BE2C (cell line): ENCODE measurements at regions not wholly inside any gene's neighbourhood (a gene's known extent, or its start where the extent isn't known, plus 50 kb on each side); places are given as distances from the start of the nearest gene placed in this dataset.
"Not testable (repeated sequence)": the region's sequence is repeated elsewhere in the genome, so short reads cannot be mapped to it uniquely, and the experiment has no call there.

Experiments
- DNase-seq: peaks from one replicate; pipeline ENCODE4 v3.0.0-alpha.2; 2020
- H3K27me3 ChIP-seq: fragments of 250-450 bp; sonication (Bioruptor Pico); 2 replicates; pipeline ENCODE4 v1.5.1; 2020; ENCODE audit warnings: mild to moderate bottlenecking
- H3K36me3 ChIP-seq: fragments of 250-450 bp; sonication (Bioruptor Pico); 2 replicates; pipeline ENCODE4 v1.5.1; 2020; ENCODE audit warnings: mild to moderate bottlenecking
- H3K4me1 ChIP-seq: fragments of 250-450 bp; sonication (Bioruptor Pico); 2 replicates; pipeline ENCODE4 v1.5.1; 2020
- H3K4me3 ChIP-seq: 2 replicates; pipeline ENCODE4 v1.5.1; 2011; ENCODE audit warnings: low read depth, low read length
- H3K9me3 ChIP-seq: fragments of 250-450 bp; sonication (Bioruptor Pico); 2 replicates; pipeline ENCODE4 v1.5.1; 2020
- CTCF ChIP-seq: IDR thresholded peaks from 2 replicates; pipeline ENCODE4 v1.5.1; 2012; ENCODE audit warnings: mild to moderate bottlenecking, low read depth, low read length

DNA sequence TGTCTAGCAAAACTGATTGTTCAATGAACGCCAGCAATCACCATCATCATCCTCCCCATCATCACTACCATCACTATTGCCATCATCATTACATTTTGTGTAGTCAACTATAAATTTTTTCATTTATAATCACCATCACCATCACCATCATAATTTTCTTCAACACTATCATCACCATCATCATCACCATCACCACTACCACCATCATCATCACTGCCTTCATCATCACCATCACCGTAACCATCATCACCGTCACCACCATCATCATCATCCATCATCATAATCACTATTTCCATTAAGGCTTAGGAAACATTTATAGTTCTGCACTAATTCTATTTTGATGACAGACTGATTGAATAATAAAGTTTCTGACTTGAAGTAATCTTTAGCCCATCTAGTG, 434.8 kb upstream of the TMEM132C start:
- Histone ChIP-seq H3K4me3 (no peak overlapping the region), H3K27me3 (no peaks in the 10 kb centered on the region), H3K9me3 (no peaks in the 10 kb centered on the region), H3K36me3 (no peaks in the 10 kb centered on the region), H3K4me1 (no peaks in the 10 kb centered on the region)
- no peak for TF ChIP-seq CTCF
- DNase-seq: no peak

DNA sequence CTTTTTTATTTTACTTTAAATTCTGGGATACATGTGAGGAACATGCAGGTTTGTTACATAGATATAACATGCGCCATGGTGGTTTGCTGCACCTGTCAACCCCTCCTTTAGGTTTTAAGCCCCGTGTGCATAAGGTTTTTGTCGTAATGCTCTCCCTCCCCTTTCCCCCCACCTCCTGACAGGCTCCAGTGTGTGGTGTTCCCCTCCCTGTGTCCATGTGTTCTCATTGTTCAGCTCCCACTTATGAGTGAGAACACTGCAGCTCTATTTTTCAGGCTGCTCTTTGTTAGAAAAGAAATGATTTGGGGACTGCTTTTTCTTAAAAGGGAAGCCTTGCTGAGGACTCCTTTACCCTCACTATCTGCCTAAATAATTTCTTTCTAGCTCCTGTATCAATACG, 430.2 kb upstream of the TMEM132C start:
- H3K9me3 ChIP-seq, H3K36me3 ChIP-seq, H3K4me3 ChIP-seq, H3K27me3 ChIP-seq, DNase-seq, H3K4me1 ChIP-seq: not testable (repeated sequence)

GRCh38 chr12:127857661-127858060, 409.3 kb upstream of the TMEM132C start:
- no peaks in the 10 kb centered on the region for H3K27me3 ChIP-seq
- no peak for TF ChIP-seq CTCF
- no peak for DNase-seq
- H3K4me3 ChIP-seq: no peak overlapping the region
- no peaks in the 10 kb centered on the region for H3K36me3 ChIP-seq
- no peaks in the 10 kb centered on the region for H3K4me1 ChIP-seq
- H3K9me3 ChIP-seq: no peaks in the 10 kb centered on the region

DNA sequence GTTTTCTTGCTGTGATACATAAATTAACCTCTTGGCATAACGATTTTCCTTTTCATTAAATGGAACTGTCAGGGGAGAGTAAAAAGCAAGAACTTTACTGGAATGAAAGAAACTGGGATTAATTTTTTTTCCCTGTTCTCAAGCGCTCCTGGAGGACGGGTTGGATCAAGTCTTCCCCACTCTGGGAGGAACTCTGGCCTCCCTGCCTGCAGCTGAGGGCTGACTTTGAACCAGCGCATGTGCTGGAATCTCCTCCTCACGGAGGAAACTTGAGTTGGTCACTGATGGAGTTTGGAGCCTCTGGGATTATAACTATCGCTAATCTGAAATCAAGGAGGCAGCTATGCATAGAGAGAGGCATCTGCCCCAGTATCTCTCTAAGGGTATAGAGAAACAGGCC, 406.4 kb upstream of the TMEM132C start:
- Histone ChIP-seq H3K4me3 (no peak overlapping the region), H3K4me1 (no peaks in the 10 kb centered on the region), H3K27me3 (no peaks in the 10 kb centered on the region), H3K9me3 (no peaks in the 10 kb centered on the region), H3K36me3 (no peaks in the 10 kb centered on the region)
- no peak for TF ChIP-seq CTCF
- DNase-seq: no peak

DNA sequence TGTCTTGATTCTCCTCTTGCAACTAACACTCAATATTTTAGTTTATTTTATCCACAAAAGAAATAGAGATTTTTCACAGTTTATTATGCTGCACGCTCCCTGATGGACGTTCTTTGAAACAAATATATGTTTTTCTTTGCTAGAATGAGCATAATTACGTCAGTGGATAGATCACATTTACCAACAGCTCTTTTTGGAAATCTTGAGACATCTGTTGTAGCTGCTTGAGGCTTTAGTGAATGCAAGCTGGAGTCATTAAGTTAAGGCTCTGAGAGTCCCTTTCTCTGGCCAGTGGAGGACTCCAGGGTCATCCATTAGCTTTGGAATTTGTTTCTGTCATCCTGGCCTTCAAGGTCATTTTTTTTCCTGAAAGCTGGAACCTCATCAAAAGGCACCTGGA, 405.6 kb upstream of the TMEM132C start:
- H3K4me3 ChIP-seq: no peak overlapping the region
- H3K9me3 ChIP-seq: no peaks in the 10 kb centered on the region
- TF ChIP-seq CTCF: no peak
- no peaks in the 10 kb centered on the region for H3K27me3 ChIP-seq
- no peaks in the 10 kb centered on the region for H3K4me1 ChIP-seq
- DNase-seq: no peak
- no peaks in the 10 kb centered on the region for H3K36me3 ChIP-seq

GRCh38 chr12:127873306-127873705, 393.7 kb upstream of the TMEM132C start:
- H3K9me3 ChIP-seq: no peaks in the 10 kb centered on the region; the same call in 1 of the 2 replicates
- no peaks in the 10 kb centered on the region for H3K4me1 ChIP-seq
- no peak overlapping the region for H3K4me3 ChIP-seq
- no peaks in the 10 kb centered on the region for H3K36me3 ChIP-seq
- TF ChIP-seq CTCF: no peak
- H3K27me3 ChIP-seq: no peaks in the 10 kb centered on the region
- DNase-seq: no peak
